ENCODE measurements at regions not wholly inside any gene's neighbourhood (a gene's known extent, or its start where the extent isn't known, plus 50 kb on each side); places are given as distances from the start of the nearest gene placed in this dataset.

- Histone ChIP-seq H3K36me3 (no peaks in the 10 kb centered on the region), H3K9me3 (no peaks in the 10 kb centered on the region), H3K4me3 (no peak overlapping the region), H3K27ac (peak overlapping the region in 3 of 4 donors; percentile 14 to 68 (median 29)), H3K4me1 (peaks cover 0 to 14% (median 8%) of the 10 kb centered on the region in 4 donors), H3K27me3 (no peaks in the 10 kb centered on the region)
- DNase-seq, result no peak
- TF ChIP-seq POLR2A (IDR thresholded peaks at IDR 0.05) (no peak), CTCF (IDR thresholded peaks at IDR 0.05) (no peak)
Measured at GRCh38 chr3:187918081-187918644, 172.9 kb upstream of the BCL6 start.

- Histone ChIP-seq H3K4me1 (peaks cover 0 to 9% (median 6%) of the 10 kb centered on the region in 4 donors), H3K27me3 (no peaks in the 10 kb centered on the region), H3K36me3 (no peaks in the 10 kb centered on the region), H3K9me3 (no peaks in the 10 kb centered on the region), H3K27ac (peak overlapping the region; percentile 14 to 69 (median 48)), H3K4me3 (no peak overlapping the region)
- no peak for TF ChIP-seq POLR2A (IDR thresholded peaks at IDR 0.05)
- TF ChIP-seq CTCF (IDR thresholded peaks at IDR 0.05), result no peak
- peak in 2 of 3 donors; percentile 67 to 72 for DNase-seq
Measured at GRCh38 chr3:187919048-187919447, 173.8 kb upstream of the BCL6 start.

- H3K27ac ChIP-seq, result peak overlapping the region in 2 of 4 donors; percentile 68 to 69
- no peaks in the 10 kb centered on the region for H3K36me3 ChIP-seq
- peaks cover 0 to 9% (median 3%) of the 10 kb centered on the region in 4 donors for H3K4me1 ChIP-seq
- no peak for TF ChIP-seq POLR2A (IDR thresholded peaks at IDR 0.05)
- TF ChIP-seq CTCF (IDR thresholded peaks at IDR 0.05), result no peak
- DNase-seq, result no peak
- H3K27me3 ChIP-seq, result no peaks in the 10 kb centered on the region
- H3K4me3 ChIP-seq, result peak overlapping the region in 1 of 4 donors; percentile 16
- H3K9me3 ChIP-seq, result peaks cover 0 to under 1% (median 0%) of the 10 kb centered on the region in 4 donors
Measured at GRCh38 chr3:187919544-187919943, 174.3 kb upstream of the BCL6 start.

- Histone ChIP-seq H3K36me3 (no peaks in the 10 kb centered on the region), H3K9me3 (peaks cover 0 to 3% (median 0%) of the 10 kb centered on the region in 4 donors), H3K27ac (peak overlapping the region in 2 of 4 donors; percentile 68 to 69), H3K27me3 (no peaks in the 10 kb centered on the region), H3K4me1 (peaks cover 0 to 9% (median 3%) of the 10 kb centered on the region in 4 donors), H3K4me3 (no peak overlapping the region)
- TF ChIP-seq CTCF (IDR thresholded peaks at IDR 0.05) (no peak), POLR2A (IDR thresholded peaks at IDR 0.05) (no peak)
- DNase-seq, result no peak
Measured at GRCh38 chr3:187920030-187920429, 174.8 kb upstream of the BCL6 start.

- Histone ChIP-seq H3K9me3 (peaks cover 0 to 3% (median 0%) of the 10 kb centered on the region in 4 donors), H3K4me3 (no peak overlapping the region), H3K36me3 (no peaks in the 10 kb centered on the region), H3K27ac (no peak overlapping the region), H3K27me3 (no peaks in the 10 kb centered on the region), H3K4me1 (peaks cover 0 to 9% (median 3%) of the 10 kb centered on the region in 4 donors)
- DNase-seq, result no peak
- no peak for TF ChIP-seq CTCF (IDR thresholded peaks at IDR 0.05)
- TF ChIP-seq POLR2A (IDR thresholded peaks at IDR 0.05), result no peak
Measured at GRCh38 chr3:187920913-187921312, 175.6 kb upstream of the BCL6 start.

Measured in Peyer's patch (tissue), 4 donors.